BJ (cell line): ENCODE measurements at regions not wholly inside any gene's neighbourhood (a gene's known extent, or its start where the extent isn't known, plus 50 kb on each side); places are given as distances from the start of the nearest gene placed in this dataset.

ENCODE experiments used
- CTCF ChIA-PET: fragments of 350-600 bp; formaldehyde crosslinking; extraction: SDS; loops from one replicate; lab custom pipeline; 2021; ENCODE audit warnings: antibody characterized with exemption, inconsistent platforms; lab: Yijun Ruan, JAX
- POLR2A ChIA-PET: fragments of 300-600 bp; sonication (Branson Sonifier 250); formaldehyde crosslinking; extraction: SDS; loops from one replicate; lab custom pipeline; 2021; ENCODE audit warnings: antibody characterized with exemption; lab: Charles Lee
- DNase-seq: peaks from one replicate; pipeline ENCODE4 v3.0.0-alpha.2; 2011; ENCODE audit warnings: low read depth
- H3K27me3 ChIP-seq: 2 replicates; pipeline ENCODE4 v1.6.0; 2011; ENCODE audit warnings: low read length; ENCODE audit not compliant: control insufficient read depth, insufficient read depth
- H3K36me3 ChIP-seq: 2 replicates; pipeline ENCODE4 v1.5.1; 2011; ENCODE audit warnings: low read length; ENCODE audit not compliant: control insufficient read depth, insufficient read depth
- H3K4me3 ChIP-seq: 2 replicates; pipeline ENCODE4 v1.5.1; 2011; ENCODE audit warnings: low read depth, mild to moderate bottlenecking, control low read depth, low read length
- CTCF ChIP-seq: IDR thresholded peaks from 2 replicates; pipeline ENCODE4 v1.5.1; 2011; ENCODE audit warnings: low read depth, mild to moderate bottlenecking, control low read depth, inconsistent platforms, low read length, moderate library complexity; ENCODE audit not compliant: insufficient read depth

- no peak overlapping the region for H3K4me3 ChIP-seq
- ChIA-PET POLR2A (no interaction called here), CTCF (interaction anchor here (0.8 to 1.3 kb wide), 2 partner anchors 11 to 119 kb away, joined by 3 to 5 read pairs; no protein-coding TSS in a partner anchor)
- DNase-seq = no peak
- H3K27me3 ChIP-seq = no peaks in the 10 kb centered on the region; the same call in 1 of the 2 replicates
- H3K36me3 ChIP-seq = no peaks in the 10 kb centered on the region
- TF ChIP-seq CTCF = no peak
Measured at GRCh38 chr2:85959826-85960225, 71.0 kb upstream of the ST3GAL5 start.

GRCh38 chr2:85959185-85959584 lies 70.4 kb upstream of the ST3GAL5 start:
- H3K36me3 ChIP-seq = no peaks in the 10 kb centered on the region
- ChIA-PET CTCF (interaction anchor here (1.3 kb wide), 1 partner anchor 120 kb away, joined by 5 read pairs; no protein-coding TSS in a partner anchor), POLR2A (no interaction called here)
- no peak overlapping the region for H3K4me3 ChIP-seq
- no peak for TF ChIP-seq CTCF
- no peak for DNase-seq
- no peaks in the 10 kb centered on the region; the same call in 1 of the 2 replicates for H3K27me3 ChIP-seq

- no peak for DNase-seq
- ChIA-PET CTCF (interaction anchor here (0.5 to 0.7 kb wide), 2 partner anchors 14 to 28 kb away, joined by 3 to 7 read pairs; no protein-coding TSS in a partner anchor), POLR2A (no interaction called here)
- TF ChIP-seq CTCF = no peak
- Histone ChIP-seq H3K27me3 (no peaks in the 10 kb centered on the region; the same call in 1 of the 2 replicates), H3K36me3 (no peaks in the 10 kb centered on the region), H3K4me3 (no peak overlapping the region)
Measured at GRCh38 chr2:85958731-85959130, 69.9 kb upstream of the ST3GAL5 start.

- no peak for DNase-seq
- CTCF ChIA-PET = interaction anchor here (0.6 kb wide), 2 partner anchors 22 to 27 kb away, joined by 3 to 5 read pairs; no protein-coding TSS in a partner anchor
- H3K27me3 ChIP-seq = no peaks in the 10 kb centered on the region
- TF ChIP-seq CTCF = no peak
- POLR2A ChIA-PET = no interaction called here
- no peak overlapping the region for H3K4me3 ChIP-seq
- no peaks in the 10 kb centered on the region for H3K36me3 ChIP-seq
Measured at GRCh38 chr2:85957256-85957655, 68.5 kb upstream of the ST3GAL5 start.

- CTCF ChIA-PET = interaction anchor here (0.6 kb wide), 1 partner anchor 23 kb away, joined by 5 read pairs; no protein-coding TSS in a partner anchor
- POLR2A ChIA-PET = no interaction called here
- no peak for TF ChIP-seq CTCF
- 0 out of 2 replicates have a peak, but pooled peaks cover 1% of the 10 kb centered on the region for H3K27me3 ChIP-seq
- no peak overlapping the region for H3K4me3 ChIP-seq
- DNase-seq = no peak
- H3K36me3 ChIP-seq = no peaks in the 10 kb centered on the region
Measured at GRCh38 chr2:85956646-85957039, 67.9 kb upstream of the ST3GAL5 start.
